HG03432 (cell line): ENCODE measurements at regions not wholly inside any gene's neighbourhood (a gene's known extent, or its start where the extent isn't known, plus 50 kb on each side); places are given as distances from the start of the nearest gene placed in this dataset.

Experiments used
- ATAC-seq: cut with Tn5 transposase; IDR thresholded peaks from one replicate; pipeline ENCODE4 v1.9.1; 2021; ENCODE audit warnings: mild to moderate bottlenecking, moderate library complexity; ENCODE audit not compliant: unreplicated experiment

DNA sequence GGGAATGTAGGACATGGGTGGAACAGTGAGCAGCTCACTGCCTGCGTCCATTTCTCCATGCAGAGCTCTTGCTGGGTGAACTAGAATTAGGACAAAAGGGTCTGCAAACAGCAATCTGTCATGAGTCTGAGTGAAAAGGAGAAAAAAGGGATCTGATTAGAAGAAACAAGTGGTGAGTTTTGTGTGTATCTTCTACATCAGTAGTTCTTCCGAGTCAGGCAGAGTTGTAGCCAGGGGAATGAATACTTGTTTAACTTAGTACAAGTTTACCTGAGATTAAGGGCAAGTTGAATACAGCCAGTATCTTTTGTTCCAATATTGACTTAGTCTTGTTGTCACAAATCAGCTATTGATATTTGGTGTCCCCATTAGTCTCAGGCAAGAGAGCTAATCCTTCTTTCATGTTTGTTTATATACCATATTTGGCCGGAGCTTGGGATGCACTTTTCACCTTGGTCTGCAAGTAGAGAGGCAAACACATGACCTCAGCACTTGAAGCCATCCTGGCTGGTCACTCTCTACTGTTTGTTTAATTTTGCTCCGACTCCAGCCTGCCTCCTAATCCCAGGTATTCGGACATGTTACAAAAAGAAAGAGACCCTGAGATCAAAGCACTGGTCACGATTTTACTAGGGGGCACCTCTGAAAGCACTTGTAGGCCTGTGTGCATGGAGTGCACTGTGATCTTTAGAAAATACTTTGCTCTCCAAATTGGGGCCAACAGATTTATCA lies 211.0 kb upstream of the NT5C1B start:
- ATAC-seq = no peak

GRCh38 chr2:18799397-18799796 lies 210.0 kb upstream of the NT5C1B start:
- no peak for ATAC-seq

DNA sequence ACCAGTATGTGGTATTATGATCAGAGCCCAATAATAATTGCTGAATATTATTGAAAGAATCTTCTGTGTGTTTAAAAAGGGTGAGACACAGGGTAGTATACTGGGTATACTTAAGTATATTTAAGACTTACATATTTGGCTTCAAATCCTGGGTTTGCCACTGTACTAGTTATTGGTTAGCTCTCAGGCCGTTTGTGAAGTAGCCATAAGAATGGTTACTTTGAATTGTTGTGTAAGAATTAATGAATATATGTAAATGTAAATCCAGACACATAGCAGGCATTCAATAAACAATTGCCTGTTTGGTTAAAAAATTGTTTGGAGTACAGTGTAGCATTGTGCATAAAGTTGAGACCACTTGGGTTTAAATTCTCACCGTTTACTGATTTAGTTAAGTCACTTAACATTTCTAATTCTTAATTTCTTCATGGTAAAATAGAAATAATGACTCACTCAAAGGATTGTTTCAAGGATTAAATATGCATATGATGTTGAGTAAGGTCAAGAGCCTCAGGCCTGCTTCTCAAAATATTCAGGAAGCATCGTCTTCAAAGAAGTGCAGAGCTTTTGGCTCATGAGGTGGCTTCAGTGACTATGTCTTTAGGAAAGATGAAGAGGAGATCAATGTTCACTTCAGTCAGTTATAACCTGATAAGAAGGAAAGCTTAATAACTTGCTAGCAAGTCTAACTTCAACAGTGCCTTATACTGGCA lies 207.9 kb upstream of the NT5C1B start:
- ATAC-seq = no peak

- ATAC-seq = no peak
These were observed 206.5 kb upstream of the NT5C1B start for GRCh38 chr2:18795906-18796305.

- no peak for ATAC-seq
These were observed 203.3 kb upstream of the NT5C1B start for GRCh38 chr2:18792684-18793083.

DNA sequence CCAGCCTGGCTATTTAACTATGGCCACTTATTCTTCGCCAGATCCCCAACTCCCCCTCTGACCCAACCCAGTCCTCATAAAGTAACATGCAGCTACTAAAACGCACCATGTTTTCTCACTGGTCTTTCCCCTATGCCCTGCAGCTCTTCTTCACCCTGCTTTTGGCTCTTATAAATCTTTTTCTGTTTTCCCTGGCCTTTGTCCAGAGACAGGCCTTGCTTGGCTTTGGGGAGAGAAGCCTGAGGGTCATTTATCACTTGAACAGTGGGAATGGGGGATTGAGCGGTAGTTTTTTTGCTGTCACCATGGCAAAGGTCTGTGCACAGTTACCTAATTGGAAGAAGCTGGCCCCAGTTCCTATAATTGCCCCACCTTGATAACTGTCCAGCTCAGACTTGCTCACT lies 202.9 kb upstream of the NT5C1B start:
- ATAC-seq = no peak

GRCh38 chr2:18791172-18791797 lies 201.9 kb upstream of the NT5C1B start:
- no peak for ATAC-seq

GRCh38 chr2:18790509-18791171 lies 201.3 kb upstream of the NT5C1B start:
- no peak for ATAC-seq

GRCh38 chr2:18788592-18788991 lies 199.2 kb upstream of the NT5C1B start:
- ATAC-seq = no peak

- no peak for ATAC-seq
These were observed 198.4 kb upstream of the NT5C1B start for GRCh38 chr2:18787726-18788125.

DNA sequence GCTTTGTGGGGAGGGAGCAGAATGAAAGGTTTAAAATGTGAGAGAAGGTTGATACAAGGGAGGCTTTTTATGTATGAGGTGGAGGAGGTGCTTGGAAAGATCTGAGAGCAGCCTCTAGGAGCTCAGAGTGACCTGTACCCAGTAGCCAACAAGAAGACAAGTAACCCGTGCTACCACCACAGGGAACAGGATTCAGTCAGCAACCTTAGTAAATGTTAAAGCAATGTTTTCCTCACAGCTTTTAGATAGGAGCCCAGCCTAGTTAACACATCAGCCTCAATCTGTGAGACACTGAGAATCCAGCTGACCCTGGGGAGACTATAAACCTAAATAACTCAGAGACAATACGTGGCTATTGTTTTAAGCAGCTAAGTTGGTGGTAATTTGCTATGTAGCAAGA lies 194.9 kb upstream of the NT5C1B start:
- no peak for ATAC-seq

- ATAC-seq = no peak
These were observed 192.3 kb upstream of the NT5C1B start for GRCh38 chr2:18781541-18782280.

GRCh38 chr2:18777250-18777812 lies 188.0 kb upstream of the NT5C1B start:
- ATAC-seq = no peak

- ATAC-seq = no peak
These were observed 181.8 kb upstream of the NT5C1B start for GRCh38 chr2:18771212-18771611.

DNA sequence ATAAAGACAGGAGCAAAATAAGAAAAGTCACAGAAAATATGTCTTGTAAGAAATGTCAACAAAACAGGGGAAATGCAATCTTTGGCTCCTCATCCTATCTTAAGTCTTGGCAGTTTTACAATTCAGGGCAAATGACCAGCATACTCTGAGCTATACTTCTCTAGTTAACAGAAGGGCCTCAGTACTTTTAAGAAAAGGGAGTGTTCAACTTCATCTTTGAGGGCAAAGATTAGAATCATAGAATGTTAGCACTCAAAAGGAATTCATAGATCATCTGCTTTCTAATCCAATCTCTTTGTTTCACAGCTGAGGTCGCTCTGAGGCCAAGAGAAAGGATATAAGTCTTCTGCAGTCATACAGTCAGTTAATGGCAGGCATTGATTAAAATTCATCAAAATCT lies 174.0 kb upstream of the NT5C1B start:
- ATAC-seq = no peak

DNA sequence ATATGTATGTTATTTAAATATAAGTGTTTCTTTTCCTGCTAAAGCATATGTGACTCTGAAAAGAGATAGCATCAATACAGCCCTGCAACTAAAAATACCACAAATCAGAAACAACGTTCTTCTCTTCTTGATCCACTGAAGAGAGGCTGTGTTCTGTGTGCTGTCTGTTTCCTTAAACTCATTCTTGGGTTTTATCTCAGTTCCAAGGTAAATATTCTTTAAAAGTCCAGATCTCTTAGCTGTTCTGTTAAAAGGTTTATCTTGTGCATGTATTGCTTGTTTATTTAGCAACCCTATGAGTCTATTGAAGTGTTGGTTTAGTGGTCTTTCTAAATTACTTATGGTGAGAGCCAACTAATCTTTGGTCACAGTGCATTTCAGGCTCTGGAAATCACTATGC lies 173.3 kb upstream of the NT5C1B start:
- ATAC-seq = no peak

DNA sequence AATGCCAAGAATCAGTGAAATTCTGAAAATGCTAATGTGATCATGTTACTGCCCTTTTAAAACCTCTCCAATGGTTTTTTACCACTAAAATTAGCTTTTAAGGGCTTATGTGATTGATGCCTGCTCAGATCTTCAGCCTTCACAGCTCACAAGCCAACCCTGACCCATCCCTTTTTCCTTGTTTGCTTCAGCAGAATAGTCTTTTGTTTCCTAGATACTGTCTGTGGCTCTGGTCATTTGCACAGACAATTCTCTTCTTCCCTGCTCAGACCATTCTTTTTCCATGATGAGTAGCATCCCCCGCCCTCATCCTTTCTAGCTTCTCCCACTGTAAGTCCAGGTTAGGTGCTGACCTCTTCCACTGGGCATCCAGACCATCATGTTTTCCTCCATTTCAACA lies 164.9 kb upstream of the NT5C1B start:
- no peak for ATAC-seq

DNA sequence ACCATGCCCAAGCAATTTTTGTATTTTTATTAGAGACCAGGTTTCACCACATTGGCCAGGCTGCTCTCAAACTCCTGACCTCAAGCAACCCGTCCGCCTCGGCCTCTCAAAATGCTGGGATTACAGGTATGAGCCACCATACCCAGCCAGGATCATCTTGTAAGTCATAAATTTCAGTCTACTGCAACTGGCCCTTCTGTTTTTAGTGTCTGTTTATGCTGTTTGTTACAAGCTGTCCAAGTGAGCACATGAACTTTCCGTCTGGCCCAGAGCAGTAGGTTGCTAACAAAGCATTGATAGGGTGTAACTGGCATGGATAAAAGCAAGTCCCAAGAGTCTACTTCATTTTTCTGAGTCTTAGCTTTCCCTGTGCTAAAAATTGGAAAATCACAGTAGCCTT lies 164.4 kb upstream of the NT5C1B start:
- ATAC-seq = no peak

DNA sequence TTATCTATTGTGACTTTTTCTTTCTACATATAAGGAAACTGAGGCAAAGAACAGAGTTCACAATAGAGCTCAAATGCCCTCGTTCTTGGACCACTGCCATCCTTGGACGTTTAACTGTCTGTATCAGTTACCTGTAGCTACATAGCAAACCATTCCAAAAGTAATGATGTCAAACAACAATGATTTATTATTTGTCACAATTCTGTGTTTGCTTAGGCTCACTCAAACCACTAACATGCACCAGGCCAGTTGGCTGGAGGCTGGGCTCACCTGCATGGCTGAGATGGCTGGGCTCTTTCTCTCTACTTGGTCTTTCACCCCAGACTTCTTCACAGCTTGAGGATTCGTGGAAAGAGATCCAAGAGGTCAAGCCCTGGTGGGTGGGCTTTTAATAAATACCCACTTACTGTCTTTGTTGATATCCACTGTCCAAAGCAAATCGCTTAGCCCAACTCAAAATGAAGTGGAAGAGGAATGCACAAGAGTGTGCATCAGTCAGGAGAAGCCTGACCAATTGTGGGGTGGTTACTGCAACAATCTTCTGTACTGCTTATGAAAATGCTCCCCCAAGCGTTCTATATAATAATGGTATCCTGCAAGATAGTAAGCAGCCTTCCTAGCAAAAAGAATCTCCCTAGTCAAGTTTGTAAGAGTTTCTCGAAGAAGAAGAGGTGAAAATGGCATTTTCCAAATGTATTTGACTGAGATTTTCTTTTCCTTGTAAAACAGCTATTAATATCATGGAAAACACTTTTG lies 163.5 kb upstream of the NT5C1B start:
- ATAC-seq = no peak

GRCh38 chr2:18752022-18752493 lies 162.7 kb upstream of the NT5C1B start:
- ATAC-seq = no peak
